ENCODE measurements at regions not wholly inside any gene's neighbourhood (a gene's known extent, or its start where the extent isn't known, plus 50 kb on each side); places are given as distances from the start of the nearest gene placed in this dataset.

DNA sequence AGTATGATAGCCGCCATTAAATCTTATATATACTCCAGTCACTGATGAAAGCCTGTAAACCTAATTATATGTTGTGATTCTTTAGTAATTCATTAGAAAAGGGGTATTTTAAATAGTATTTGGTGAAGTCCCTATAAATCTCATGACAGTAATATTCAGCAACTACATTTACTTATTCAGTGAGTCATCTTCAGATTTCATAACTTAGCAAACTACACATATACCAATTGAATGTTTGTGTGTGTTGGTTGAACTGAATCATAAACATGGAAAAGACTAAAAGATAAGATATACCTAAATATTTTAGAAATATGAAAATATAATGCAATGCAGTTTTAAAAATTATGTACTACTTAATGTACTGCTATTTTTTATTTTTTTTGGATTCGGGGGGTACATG lies 1050.4 kb downstream of the MAT2B start:
- DNase-seq (ENCODE audit: low read depth, low spot score) (no peak), FAIRE-seq (no peak)
- Histone ChIP-seq H3K36me3 (ENCODE audit: control insufficient read depth in 2 of 2, extremely low read depth in 1 of 2, insufficient read depth in 2 of 2, low read length in 2 of 2) (no peaks in the 10 kb centered on the region), H3K4me3 (ENCODE audit: control insufficient read depth in 2 of 3, extremely low read depth in 1 of 3, insufficient read depth in 2 of 3, low read depth in 1 of 3, low read length in 3 of 3) (no peak overlapping the region), H3K79me2 (ENCODE audit: control insufficient read depth, insufficient read depth, low read length) (no peaks in the 10 kb centered on the region), H3K9ac (ENCODE audit: control insufficient read depth, extremely low read depth, insufficient read depth, low read length) (no peak overlapping the region), H3K4me1 (ENCODE audit: control insufficient read depth, extremely low read depth, insufficient read depth, low read length) (no peaks in the 10 kb centered on the region), H3K27ac (ENCODE audit: control insufficient read depth, insufficient read depth, low read length) (no peak overlapping the region), H2AFZ (ENCODE audit: control insufficient read depth, low read length) (no peak overlapping the region), H3K9me3 (ENCODE audit: control insufficient read depth, low read depth, low read length) (no peaks in the 10 kb centered on the region), H3K4me2 (ENCODE audit: control insufficient read depth, extremely low read depth, insufficient read depth, low read depth, low read length) (no peak overlapping the region), H4K20me1 (ENCODE audit: control insufficient read depth, extremely low read depth, insufficient read depth, low read length) (no peaks in the 10 kb centered on the region), H3K9me1 (ENCODE audit: control insufficient read depth, extremely low read depth, insufficient read depth, low read length) (no peaks in the 10 kb centered on the region), H3K27me3 (ENCODE audit: control insufficient read depth, extremely low read depth, insufficient read depth, low read length) (no peaks in the 10 kb centered on the region)
- dilution Hi-C loops (cut with MboI; ENCODE audit: extremely low pct_ligation_motif_present, low sequenced_read_pairs) = no loop called here
- TF ChIP-seq, protein P1, sequence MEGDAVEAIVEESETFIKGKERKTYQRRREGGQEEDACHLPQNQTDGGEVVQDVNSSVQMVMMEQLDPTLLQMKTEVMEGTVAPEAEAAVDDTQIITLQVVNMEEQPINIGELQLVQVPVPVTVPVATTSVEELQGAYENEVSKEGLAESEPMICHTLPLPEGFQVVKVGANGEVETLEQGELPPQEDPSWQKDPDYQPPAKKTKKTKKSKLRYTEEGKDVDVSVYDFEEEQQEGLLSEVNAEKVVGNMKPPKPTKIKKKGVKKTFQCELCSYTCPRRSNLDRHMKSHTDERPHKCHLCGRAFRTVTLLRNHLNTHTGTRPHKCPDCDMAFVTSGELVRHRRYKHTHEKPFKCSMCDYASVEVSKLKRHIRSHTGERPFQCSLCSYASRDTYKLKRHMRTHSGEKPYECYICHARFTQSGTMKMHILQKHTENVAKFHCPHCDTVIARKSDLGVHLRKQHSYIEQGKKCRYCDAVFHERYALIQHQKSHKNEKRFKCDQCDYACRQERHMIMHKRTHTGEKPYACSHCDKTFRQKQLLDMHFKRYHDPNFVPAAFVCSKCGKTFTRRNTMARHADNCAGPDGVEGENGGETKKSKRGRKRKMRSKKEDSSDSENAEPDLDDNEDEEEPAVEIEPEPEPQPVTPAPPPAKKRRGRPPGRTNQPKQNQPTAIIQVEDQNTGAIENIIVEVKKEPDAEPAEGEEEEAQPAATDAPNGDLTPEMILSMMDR (optimal IDR thresholded peaks at IDR 0.05 in 1 of 3, IDR thresholded peaks at IDR 0.05 in 1 of 3, conservative IDR thresholded peaks at IDR 0.05 in 1 of 3; ENCODE audit: extremely low read depth in 1 of 3, insufficient read depth in 2 of 3, low read length in 3 of 3) = no peak
- TF ChIP-seq EZH2 (IDR thresholded peaks at IDR 0.05; ENCODE audit: low read length) = no peak

DNA sequence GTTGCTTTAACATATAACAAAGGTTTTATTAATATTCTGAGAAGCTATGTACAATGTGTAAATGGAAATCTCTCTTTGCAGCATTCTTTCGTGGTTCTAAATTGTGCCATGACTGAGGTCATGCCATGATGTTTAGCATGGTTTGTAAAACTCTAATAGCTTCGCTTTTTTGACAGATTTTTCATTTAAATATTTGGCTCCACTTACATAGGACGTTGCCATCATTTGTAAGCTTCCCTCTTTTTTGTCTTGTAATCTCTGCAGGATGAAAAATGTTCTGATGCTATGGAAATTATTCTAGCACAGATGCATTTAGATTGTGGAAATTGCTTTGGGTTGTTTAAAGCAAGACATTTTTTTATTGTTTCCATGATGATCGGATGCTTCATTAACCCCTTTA lies 1054.8 kb downstream of the MAT2B start:
- Histone ChIP-seq H3K36me3 (ENCODE audit: control insufficient read depth in 2 of 2, extremely low read depth in 1 of 2, insufficient read depth in 2 of 2, low read length in 2 of 2) (no peaks in the 10 kb centered on the region), H3K4me3 (ENCODE audit: control insufficient read depth in 2 of 3, extremely low read depth in 1 of 3, insufficient read depth in 2 of 3, low read depth in 1 of 3, low read length in 3 of 3) (no peak overlapping the region), H3K79me2 (ENCODE audit: control insufficient read depth, insufficient read depth, low read length) (no peaks in the 10 kb centered on the region), H3K4me1 (ENCODE audit: control insufficient read depth, extremely low read depth, insufficient read depth, low read length) (no peaks in the 10 kb centered on the region), H3K27ac (ENCODE audit: control insufficient read depth, insufficient read depth, low read length) (no peak overlapping the region), H3K4me2 (ENCODE audit: control insufficient read depth, extremely low read depth, insufficient read depth, low read depth, low read length) (no peak overlapping the region), H3K9me1 (ENCODE audit: control insufficient read depth, extremely low read depth, insufficient read depth, low read length) (no peaks in the 10 kb centered on the region), H2AFZ (ENCODE audit: control insufficient read depth, low read length) (no peak overlapping the region), H4K20me1 (ENCODE audit: control insufficient read depth, extremely low read depth, insufficient read depth, low read length) (no peaks in the 10 kb centered on the region), H3K9ac (ENCODE audit: control insufficient read depth, extremely low read depth, insufficient read depth, low read length) (no peak overlapping the region), H3K27me3 (ENCODE audit: control insufficient read depth, extremely low read depth, insufficient read depth, low read length) (no peaks in the 10 kb centered on the region), H3K9me3 (ENCODE audit: control insufficient read depth, low read depth, low read length) (no peaks in the 10 kb centered on the region)
- dilution Hi-C loops (cut with MboI; ENCODE audit: extremely low pct_ligation_motif_present, low sequenced_read_pairs) = no loop called here
- no peak for FAIRE-seq
- TF ChIP-seq, protein P1 (optimal IDR thresholded peaks at IDR 0.05 in 1 of 3, IDR thresholded peaks at IDR 0.05 in 1 of 3, conservative IDR thresholded peaks at IDR 0.05 in 1 of 3; ENCODE audit: extremely low read depth in 1 of 3, insufficient read depth in 2 of 3, low read length in 3 of 3) = no peak
- no peak for TF ChIP-seq EZH2 (IDR thresholded peaks at IDR 0.05; ENCODE audit: low read length)
- no peak for DNase-seq (ENCODE audit: low read depth, low spot score)

Data from keratinocyte (primary cell).